ENCODE measurements at regions not wholly inside any gene's neighbourhood (a gene's known extent, or its start where the extent isn't known, plus 50 kb on each side); places are given as distances from the start of the nearest gene placed in this dataset.

GRCh38 chr6:101018157-101018556 is 137.0 kb upstream of the ASCC3 start:
- H3K9me3 ChIP-seq (ENCODE audit: control extremely low read depth in 1 of 3, control insufficient read depth in 2 of 3, insufficient read depth in 1 of 3, low read length in 2 of 3): peaks cover 0 to 3% (median 0%) of the 10 kb centered on the region in 3 donors
- H3K4me1 Mint-ChIP-seq: no peaks in the 10 kb centered on the region
- ChIA-PET POLR2A (no interaction called here), CTCF (no interaction called here)
- no peak for DNase-seq
- no peaks in the 10 kb centered on the region for H3K9me3 Mint-ChIP-seq (ENCODE audit: insufficient read depth)
- H3K27ac Mint-ChIP-seq: no peak overlapping the region
- intact Hi-C loops (cut with micrococcal nuclease): no loop called here
- H3K4me3 ChIP-seq (ENCODE audit: control extremely low read depth in 1 of 5, extremely low read depth in 1 of 5, insufficient read depth in 1 of 5, low read depth in 2 of 5, low read length in 4 of 5): no peak overlapping the region
- H3K27me3 ChIP-seq (replicated peaks in 1 of 4; ENCODE audit: control extremely low read depth in 1 of 4, control insufficient read depth in 3 of 4, insufficient read depth in 4 of 4, low read length in 3 of 4): no peaks in the 10 kb centered on the region
- H3K4me3 Mint-ChIP-seq: no peak overlapping the region
- H3K9ac ChIP-seq (ENCODE audit: low read length): no peak overlapping the region
- no peaks in the 10 kb centered on the region for H4K20me1 ChIP-seq (ENCODE audit: control insufficient read depth, insufficient read depth, low read length, poor library complexity, severe bottlenecking)
- H3K4me2 ChIP-seq (replicated peaks; ENCODE audit: low read depth, low read length, poor library complexity, severe bottlenecking): no peak overlapping the region
- no CpG with 5 or more reads among the region's 3 CpGs for WGBS (ENCODE audit: insufficient coverage)
- no peaks in the 10 kb centered on the region for H3K27me3 Mint-ChIP-seq
- ATAC-seq (ENCODE audit: low read depth): no peak
- TF ChIP-seq CTCF (IDR thresholded peaks at IDR 0.05) (no peak), EZH2 (IDR thresholded peaks at IDR 0.05; ENCODE audit: borderline replicate concordance, insufficient read depth, low read depth, low read length, poor library complexity, severe bottlenecking) (no peak)
- no peaks in the 10 kb centered on the region for H3K36me3 ChIP-seq (replicated peaks in 1 of 2; ENCODE audit: control extremely low read depth in 1 of 2, control insufficient read depth in 1 of 2, extremely low read depth in 1 of 2, insufficient read depth in 2 of 2, low read length in 1 of 2)
- no peak overlapping the region for H3K27ac ChIP-seq (ENCODE audit: low read length in 2 of 2)
- no peak overlapping the region for H2AFZ ChIP-seq (ENCODE audit: insufficient read depth, low read depth, low read length, poor library complexity, severe bottlenecking)
- no peaks in the 10 kb centered on the region for H3K79me2 ChIP-seq (ENCODE audit: control insufficient read depth, insufficient read depth, low read length)
- H3K4me1 ChIP-seq (ENCODE audit: control insufficient read depth in 2 of 2, insufficient read depth in 2 of 2, low read length in 2 of 2): no peaks in the 10 kb centered on the region

- H3K4me1 Mint-ChIP-seq: no peaks in the 10 kb centered on the region
- CTCF ChIA-PET: no interaction called here
- H3K27me3 Mint-ChIP-seq: no peaks in the 10 kb centered on the region
- no peak overlapping the region for H3K4me2 ChIP-seq (replicated peaks; ENCODE audit: low read depth, low read length, poor library complexity, severe bottlenecking)
- TF ChIP-seq CTCF (IDR thresholded peaks at IDR 0.05) (no peak), EZH2 (IDR thresholded peaks at IDR 0.05; ENCODE audit: borderline replicate concordance, insufficient read depth, low read depth, low read length, poor library complexity, severe bottlenecking) (no peak)
- H3K4me3 ChIP-seq (ENCODE audit: control extremely low read depth in 1 of 5, extremely low read depth in 1 of 5, insufficient read depth in 1 of 5, low read depth in 2 of 5, low read length in 4 of 5): no peak overlapping the region
- intact Hi-C loops (cut with micrococcal nuclease): no loop called here
- no peak overlapping the region for H2AFZ ChIP-seq (ENCODE audit: insufficient read depth, low read depth, low read length, poor library complexity, severe bottlenecking)
- H3K9me3 Mint-ChIP-seq (ENCODE audit: insufficient read depth): peaks cover 2% of the 10 kb centered on the region
- H3K79me2 ChIP-seq (ENCODE audit: control insufficient read depth, insufficient read depth, low read length): no peaks in the 10 kb centered on the region
- H3K27me3 ChIP-seq (replicated peaks in 1 of 4; ENCODE audit: control extremely low read depth in 1 of 4, control insufficient read depth in 3 of 4, insufficient read depth in 4 of 4, low read length in 3 of 4): no peaks in the 10 kb centered on the region
- POLR2A ChIA-PET: no interaction called here
- no peak overlapping the region for H3K27ac ChIP-seq (ENCODE audit: low read length in 2 of 2)
- no peaks in the 10 kb centered on the region for H3K4me1 ChIP-seq (ENCODE audit: control insufficient read depth in 2 of 2, insufficient read depth in 2 of 2, low read length in 2 of 2)
- DNase-seq: no peak
- H3K36me3 ChIP-seq (replicated peaks in 1 of 2; ENCODE audit: control extremely low read depth in 1 of 2, control insufficient read depth in 1 of 2, extremely low read depth in 1 of 2, insufficient read depth in 2 of 2, low read length in 1 of 2): no peaks in the 10 kb centered on the region
- H3K9me3 ChIP-seq (ENCODE audit: control extremely low read depth in 1 of 3, control insufficient read depth in 2 of 3, insufficient read depth in 1 of 3, low read length in 2 of 3): peaks cover 0 to 3% (median 2%) of the 10 kb centered on the region in 3 donors
- H4K20me1 ChIP-seq (ENCODE audit: control insufficient read depth, insufficient read depth, low read length, poor library complexity, severe bottlenecking): no peaks in the 10 kb centered on the region
- no peak overlapping the region for H3K9ac ChIP-seq (ENCODE audit: low read length)
- H3K4me3 Mint-ChIP-seq: no peak overlapping the region
- no peak for ATAC-seq (ENCODE audit: low read depth)
- no peak overlapping the region for H3K27ac Mint-ChIP-seq
Measured at GRCh38 chr6:101021504-101021903, 140.4 kb upstream of the ASCC3 start.

Data from B cell (primary cell).